GM12878 (cell line): ENCODE measurements at regions not wholly inside any gene's neighbourhood (a gene's known extent, or its start where the extent isn't known, plus 50 kb on each side); places are given as distances from the start of the nearest gene placed in this dataset.

Source experiments
- ATAC-seq: fragments of 200-7000 bp; cut with Tn5 transposase; 3 replicates; pipeline ENCODE4 v1.9.1; 2020; ENCODE audit warnings: mild to moderate bottlenecking, moderate library complexity
- BruUV-seq: library from RNA; stranded (reverse); fragments of 400-500 nt; replicated peaks from 2 replicates; lab custom pipeline; 2021; lab: Mats Ljungman, UMichigan
- CTCF ChIA-PET: fragments of 300-600 bp; sonication (Branson Sonifier 250); formaldehyde crosslinking; extraction: SDS; loops from one replicate; lab custom pipeline; 2021; ENCODE audit warnings: inconsistent platforms; lab: Yijun Ruan, JAX
- POLR2A ChIA-PET: fragments of 350-600 bp; formaldehyde crosslinking; extraction: SDS; loops from one replicate; lab custom pipeline; 2021; ENCODE audit warnings: inconsistent platforms; lab: Charles Lee
- RAD21 ChIA-PET: fragments of 300-600 bp; sonication (Branson Sonifier 250); formaldehyde crosslinking; loops from one replicate; lab custom pipeline; 2023; ENCODE audit warnings: antibody characterized with exemption; ENCODE audit not compliant: unreplicated experiment; lab: Charles Lee
- SMC1A ChIA-PET: fragments of 300-600 bp; sonication (Branson Sonifier 250); formaldehyde crosslinking; loops from one replicate; lab custom pipeline; 2023; ENCODE audit not compliant: unreplicated experiment, uncharacterized antibody; lab: Charles Lee
- DNase-seq: peaks from one replicate; pipeline ENCODE4 v3.0.0-alpha.2; 2011; ENCODE audit warnings: low read depth, low spot score
- FAIRE-seq: peaks from 3 replicates; lab custom pipeline; 2011; peaks lifted over from hg19 to GRCh38; lab: Jason Lieb, UNC
- H2AFZ ChIP-seq: 2 replicates; pipeline ENCODE4 v1.6.0; 2011; ENCODE audit warnings: low read depth, low read length, control low read depth; ENCODE audit not compliant: control insufficient read depth
- H3K27ac ChIP-seq: 2 replicates; pipeline ENCODE4 v1.5.1; 2011; ENCODE audit warnings: control low read depth; ENCODE audit not compliant: control insufficient read depth, insufficient read depth
- H3K27me3 ChIP-seq, 2 experiments: replicated peaks in 1 of 2; 2 replicates each; pipeline versions ENCODE4 v1.6.0 to v1.6.1; 2011; ENCODE audit warnings: low read length in 1 of 2; ENCODE audit not compliant: control insufficient read depth in 2 of 2, insufficient read depth in 2 of 2
- H3K36me3 ChIP-seq, 2 experiments: 2 replicates each; pipeline ENCODE4 v1.5.1; 2011; ENCODE audit warnings: low read length in 1 of 2; ENCODE audit not compliant: control insufficient read depth in 2 of 2, insufficient read depth in 2 of 2
- H3K4me1 ChIP-seq: 2 replicates; pipeline ENCODE4 v1.6.1; 2011; ENCODE audit warnings: mild to moderate bottlenecking, low read length, moderate library complexity, mixed read lengths; ENCODE audit not compliant: control insufficient read depth, insufficient read depth
- H3K4me2 ChIP-seq: 2 replicates; pipeline ENCODE4 v1.6.0; 2011; ENCODE audit warnings: control low read depth; ENCODE audit not compliant: control insufficient read depth, insufficient read depth
- H3K4me3 ChIP-seq: fragments of 200-600 bp; sonication (generic); 2 replicates; pipeline ENCODE4 v1.5.1; 2016
- H3K79me2 ChIP-seq: 2 replicates; pipeline ENCODE4 v1.6.0; 2011; ENCODE audit warnings: low read length; ENCODE audit not compliant: control insufficient read depth, insufficient read depth
- H3K9ac ChIP-seq: 2 replicates; pipeline ENCODE4 v1.8.0; 2011; ENCODE audit warnings: low read length, control low read depth, mixed read lengths; ENCODE audit not compliant: control insufficient read depth, insufficient read depth
- H3K9me3 ChIP-seq: replicated peaks from 3 replicates; pipeline ENCODE4 v1.5.1; 2011; ENCODE audit warnings: mild to moderate bottlenecking, low read length; ENCODE audit not compliant: control insufficient read depth, insufficient read depth
- H4K20me1 ChIP-seq: 2 replicates; pipeline ENCODE4 v1.6.0; 2011; ENCODE audit not compliant: control insufficient read depth, insufficient read depth
- ATF3 ChIP-seq: IDR thresholded peaks from 2 replicates; pipeline ENCODE4 v1.6.1; 2011; ENCODE audit warnings: low read depth, mild to moderate bottlenecking, low read length, moderate library complexity, borderline replicate concordance; ENCODE audit errors: extremely low read depth
- ATF7 ChIP-seq: fragments of 450-650 bp; IDR thresholded peaks from 2 replicates; pipeline ENCODE4 v1.6.1; 2016; ENCODE audit warnings: low read depth, mild to moderate bottlenecking
- BMI1 ChIP-seq: fragments of 450-650 bp; IDR thresholded peaks from 2 replicates; pipeline ENCODE4 v1.6.1; 2016; ENCODE audit warnings: mild to moderate bottlenecking, moderate library complexity, borderline replicate concordance
- ESRRA ChIP-seq: IDR thresholded peaks from 2 replicates; pipeline ENCODE4 v1.6.1; 2012; ENCODE audit warnings: mild to moderate bottlenecking, low read length, improper control_type of control experiment
- GATAD2B ChIP-seq: fragments of 450-650 bp; conservative IDR thresholded peaks from 2 replicates; pipeline ENCODE4 v1.6.1; 2017; ENCODE audit warnings: low read depth, mild to moderate bottlenecking, moderate library complexity
- HDGF ChIP-seq: fragments of 450-650 bp; IDR thresholded peaks from 2 replicates; pipeline ENCODE4 v1.6.1; 2016; ENCODE audit warnings: antibody characterized with exemption
- NFIC ChIP-seq: IDR thresholded peaks from 2 replicates; pipeline ENCODE4 v1.6.1; 2012; ENCODE audit warnings: low read depth, mild to moderate bottlenecking, inconsistent platforms, low read length, moderate library complexity
- RCOR1 ChIP-seq: conservative IDR thresholded peaks from 2 replicates; pipeline ENCODE4 v1.6.1; 2012; ENCODE audit warnings: low read depth, low read length, improper control_type of control experiment
- SMARCA5 ChIP-seq: fragments of 450-650 bp; IDR thresholded peaks from 2 replicates; pipeline ENCODE4 v1.6.1; 2017; ENCODE audit warnings: mild to moderate bottlenecking
- SUPT20H ChIP-seq: IDR thresholded peaks from 2 replicates; pipeline ENCODE4 v1.6.1; 2011; ENCODE audit warnings: low read depth, mild to moderate bottlenecking, low read length, moderate library complexity, borderline replicate concordance; ENCODE audit not compliant: control insufficient read depth
- WGBS: methylation state at CpG from one replicate; pipeline ENCODE4 v1.1.6; 2016; ENCODE audit warnings: low lambda C conversion rate; ENCODE audit not compliant: insufficient replicate concordance, insufficient coverage; ENCODE audit errors: missing lambda C conversion rate; 5-methylcytosine and 5-hydroxymethylcytosine counted together
- in situ Hi-C: fragments of 300-500 bp; cut with MboI; formaldehyde crosslinking; loops from 9 replicates; pipeline ENCODE4 v1.14.3; 2018; ENCODE audit warnings: mixed read lengths
- intact Hi-C: fragments of 100-400 bp; cut with micrococcal nuclease; formaldehyde crosslinking; loops from one replicate; pipeline ENCODE4 v1.14.2; 2022; ENCODE audit not compliant: unreplicated experiment
- TF ChIP-seq, protein P1 (sequence below), 3 experiments: IDR thresholded peaks in 2 of 3; conservative IDR thresholded peaks in 1 of 3; 2 replicates each; pipeline ENCODE4 v1.5.1; 2011; ENCODE audit warnings: low read depth in 3 of 3, low read length in 3 of 3, mild to moderate bottlenecking in 3 of 3, control low read depth in 2 of 3, moderate library complexity in 2 of 3, inconsistent platforms in 1 of 3, mixed read lengths in 1 of 3; ENCODE audit not compliant: control insufficient read depth in 2 of 3, insufficient read depth in 1 of 3; ENCODE audit errors: extremely low read depth in 1 of 3
- TF ChIP-seq, protein P2 (sequence below): fragments of 150-350 bp; IDR thresholded peaks from 2 replicates; pipeline ENCODE4 v1.6.1; 2014; ENCODE audit warnings: mild to moderate bottlenecking, low read depth, low read length

- Histone ChIP-seq H4K20me1 (no peaks in the 10 kb centered on the region), H3K27me3 (no peaks in the 10 kb centered on the region), H3K9ac (no peak overlapping the region), H3K4me2 (no peak overlapping the region), H3K4me1 (no peaks in the 10 kb centered on the region), H3K36me3 (no peaks in the 10 kb centered on the region), H2AFZ (no peak overlapping the region; the same call in 1 of the 2 replicates), H3K27ac (no peak overlapping the region), H3K9me3 (no peaks in the 10 kb centered on the region), H3K79me2 (no peaks in the 10 kb centered on the region), H3K4me3 (no peak overlapping the region)
- no peak for DNase-seq
- SMC1A ChIA-PET, result no interaction called here
- in situ Hi-C loops (no loop called here), intact Hi-C loops (no loop called here)
- no peak for FAIRE-seq
- POLR2A ChIA-PET, result no interaction called here
- RAD21 ChIA-PET, result no interaction called here
- WGBS, result 67% methylated on average over 6 of the region's 6 CpGs
- TF ChIP-seq SMARCA5, result no peak
- TF ChIP-seq, protein P1, sequence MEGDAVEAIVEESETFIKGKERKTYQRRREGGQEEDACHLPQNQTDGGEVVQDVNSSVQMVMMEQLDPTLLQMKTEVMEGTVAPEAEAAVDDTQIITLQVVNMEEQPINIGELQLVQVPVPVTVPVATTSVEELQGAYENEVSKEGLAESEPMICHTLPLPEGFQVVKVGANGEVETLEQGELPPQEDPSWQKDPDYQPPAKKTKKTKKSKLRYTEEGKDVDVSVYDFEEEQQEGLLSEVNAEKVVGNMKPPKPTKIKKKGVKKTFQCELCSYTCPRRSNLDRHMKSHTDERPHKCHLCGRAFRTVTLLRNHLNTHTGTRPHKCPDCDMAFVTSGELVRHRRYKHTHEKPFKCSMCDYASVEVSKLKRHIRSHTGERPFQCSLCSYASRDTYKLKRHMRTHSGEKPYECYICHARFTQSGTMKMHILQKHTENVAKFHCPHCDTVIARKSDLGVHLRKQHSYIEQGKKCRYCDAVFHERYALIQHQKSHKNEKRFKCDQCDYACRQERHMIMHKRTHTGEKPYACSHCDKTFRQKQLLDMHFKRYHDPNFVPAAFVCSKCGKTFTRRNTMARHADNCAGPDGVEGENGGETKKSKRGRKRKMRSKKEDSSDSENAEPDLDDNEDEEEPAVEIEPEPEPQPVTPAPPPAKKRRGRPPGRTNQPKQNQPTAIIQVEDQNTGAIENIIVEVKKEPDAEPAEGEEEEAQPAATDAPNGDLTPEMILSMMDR (IDR thresholded peaks at IDR 0.05 in 2 of 3, conservative IDR thresholded peaks at IDR 0.05 in 1 of 3; ENCODE audit: control insufficient read depth in 2 of 3, extremely low read depth in 1 of 3, insufficient read depth in 1 of 3, low read depth in 3 of 3, low read length in 3 of 3), result no peak
- no peak for TF ChIP-seq GATAD2B
- TF ChIP-seq NFIC, result no peak
- CTCF ChIA-PET, result no interaction called here
- no peak for ATAC-seq
- no TSS peak for BruUV-seq
These were observed 568.1 kb upstream of the ZNF804A start for GRCh38 chr2:184030245-184030644.

GRCh38 chr2:184030989-184031388 lies 567.3 kb upstream of the ZNF804A start:
- Histone ChIP-seq H3K4me1 (no peaks in the 10 kb centered on the region), H3K27me3 (no peaks in the 10 kb centered on the region), H3K27ac (no peak overlapping the region), H3K36me3 (no peaks in the 10 kb centered on the region), H2AFZ (no peak overlapping the region), H4K20me1 (no peaks in the 10 kb centered on the region), H3K9me3 (no peaks in the 10 kb centered on the region), H3K79me2 (no peaks in the 10 kb centered on the region), H3K9ac (no peak overlapping the region), H3K4me2 (no peak overlapping the region), H3K4me3 (no peak overlapping the region)
- no peak for ATAC-seq
- 40% methylated on average over 1 of the region's 1 CpG for WGBS
- SMC1A ChIA-PET, result no interaction called here
- BruUV-seq, result no TSS peak
- no peak for FAIRE-seq
- CTCF ChIA-PET, result no interaction called here
- POLR2A ChIA-PET, result no interaction called here
- RAD21 ChIA-PET, result no interaction called here
- in situ Hi-C loops (no loop called here), intact Hi-C loops (no loop called here)
- no peak for DNase-seq
- TF ChIP-seq, protein P2, sequence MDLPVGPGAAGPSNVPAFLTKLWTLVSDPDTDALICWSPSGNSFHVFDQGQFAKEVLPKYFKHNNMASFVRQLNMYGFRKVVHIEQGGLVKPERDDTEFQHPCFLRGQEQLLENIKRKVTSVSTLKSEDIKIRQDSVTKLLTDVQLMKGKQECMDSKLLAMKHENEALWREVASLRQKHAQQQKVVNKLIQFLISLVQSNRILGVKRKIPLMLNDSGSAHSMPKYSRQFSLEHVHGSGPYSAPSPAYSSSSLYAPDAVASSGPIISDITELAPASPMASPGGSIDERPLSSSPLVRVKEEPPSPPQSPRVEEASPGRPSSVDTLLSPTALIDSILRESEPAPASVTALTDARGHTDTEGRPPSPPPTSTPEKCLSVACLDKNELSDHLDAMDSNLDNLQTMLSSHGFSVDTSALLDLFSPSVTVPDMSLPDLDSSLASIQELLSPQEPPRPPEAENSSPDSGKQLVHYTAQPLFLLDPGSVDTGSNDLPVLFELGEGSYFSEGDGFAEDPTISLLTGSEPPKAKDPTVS, result no peak
- TF ChIP-seq ATF3 (no peak), RCOR1 (no peak), HDGF (no peak), SMARCA5 (no peak), ESRRA (no peak), SUPT20H (no peak), BMI1 (no peak), ATF7 (no peak)
